Adrenal gland (tissue), 9 donors: ENCODE measurements at regions not wholly inside any gene's neighbourhood (a gene's known extent, or its start where the extent isn't known, plus 50 kb on each side); places are given as distances from the start of the nearest gene placed in this dataset.

Experiments used
- DNase-seq, 7 donors: peaks; one replicate each; pipeline ENCODE4 v3.0.0-alpha.2; 2019 to 2020
- H3K27ac ChIP-seq, 5 donors: fragments of 200-600 bp; sonication (generic) in 4 of 5; 1 replicate in 3 of 5; 2 replicates in 2 of 5; pipeline versions ENCODE4 v1.5.1 to v1.8.0; 2016 to 2020; ENCODE audit warnings: mild to moderate bottlenecking in 1 of 5
- H3K27me3 ChIP-seq: fragments of 200-600 bp; 2 replicates; pipeline ENCODE4 v1.8.0; 2021
- H3K36me3 ChIP-seq, 2 donors: fragments of 200-600 bp; replicated peaks in 1 of 2; 1 replicate in 1 of 2; 2 replicates in 1 of 2; pipeline versions ENCODE4 v1.5.1 to v1.8.0; 2018 to 2022
- H3K4me1 ChIP-seq, 2 donors: fragments of 200-600 bp; replicated peaks in 1 of 2; 1 replicate in 1 of 2; 2 replicates in 1 of 2; pipeline versions ENCODE4 v1.5.1 to v1.8.0; 2018 to 2021
- H3K4me3 ChIP-seq, 4 donors: fragments of 200-600 bp; sonication (generic) in 3 of 4; one replicate each; pipeline ENCODE4 v1.5.1; 2016 to 2018
- H3K9me3 ChIP-seq, 3 donors: fragments of 200-600 bp; sonication (generic) in 1 of 3; replicated peaks in 1 of 3; 1 replicate in 2 of 3; 2 replicates in 1 of 3; pipeline versions ENCODE4 v1.5.1 to v1.8.0; 2016 to 2021
- POLR2A ChIP-seq, 2 donors: fragments of 450-650 bp; IDR thresholded peaks; one replicate each; pipeline ENCODE4 v1.6.1; 2017; ENCODE audit warnings: antibody characterized with exemption in 2 of 2, mild to moderate bottlenecking in 2 of 2, moderate library complexity in 1 of 2
- WGBS, 4 donors: extraction: QIAGEN DNeasy Blood & Tissue Kit in 2 of 4; methylation state at CpG; one replicate each; pipeline versions ENCODE4 v1.1.5 to v1.1.7; 2013 to 2017; 5-methylcytosine and 5-hydroxymethylcytosine counted together
- intact Hi-C, 2 donors: fragments of 100-400 bp; cut with DNase I; formaldehyde crosslinking; loops; one replicate each; pipeline versions ENCODE4 v1.14.1 to v1.15.0; 2022 to 2023
- TF ChIP-seq, protein P1 (sequence below), 6 experiments: fragments of 450-650 bp in 4 of 6; fragments of 200-600 bp in 2 of 6; sonication (generic) in 1 of 6; IDR thresholded peaks; 1 replicate in 5 of 6; 2 replicates in 1 of 6; pipeline versions ENCODE4 v1.5.1 to v1.8.0; 2016 to 2021; ENCODE audit warnings: antibody characterized with exemption in 6 of 6, mild to moderate bottlenecking in 2 of 6, moderate library complexity in 1 of 6
- donor health status: healthy with polysubstance abuse.
- donor health status: Bipolar disorder and iron deficiency.
- donor health status: DM: yes; HTN: yes; CAD: no.
- donor health status: DM: no; HTN: no; CAD: no.
- donor health status: DM: no; HTN: no; CAD: no.

DNA sequence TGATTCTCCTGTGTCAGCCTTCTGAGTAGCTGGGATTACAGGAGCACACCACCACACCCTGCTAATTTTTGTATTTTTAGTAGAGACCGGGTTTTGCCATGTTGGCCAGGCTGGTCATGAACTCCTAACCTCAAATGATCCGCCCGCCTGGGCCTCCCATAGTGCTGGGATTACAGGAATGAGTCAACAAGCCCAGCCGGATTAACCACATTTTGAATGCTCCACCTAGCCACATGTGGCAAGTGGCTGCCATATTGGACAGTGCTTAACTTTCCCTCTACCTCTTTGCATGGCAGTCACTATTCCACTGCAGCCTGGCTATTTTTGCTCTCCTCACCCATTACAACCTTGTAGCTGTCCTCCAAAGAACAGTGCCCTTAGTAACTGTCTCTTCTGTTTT lies 160.1 kb downstream of the GATA3 start:
- Histone ChIP-seq H3K36me3 (no peaks in the 10 kb centered on the region), H3K4me3 (no peak overlapping the region), H3K27ac (no peak overlapping the region), H3K27me3 (no peaks in the 10 kb centered on the region), H3K4me1 (no peaks in the 10 kb centered on the region), H3K9me3 (no peaks in the 10 kb centered on the region)
- 84 to 93% (median 89%) methylated on average over 4 of the region's 4 CpGs for WGBS, 4 donors
- intact Hi-C loops = no loop called here
- TF ChIP-seq, protein P1, sequence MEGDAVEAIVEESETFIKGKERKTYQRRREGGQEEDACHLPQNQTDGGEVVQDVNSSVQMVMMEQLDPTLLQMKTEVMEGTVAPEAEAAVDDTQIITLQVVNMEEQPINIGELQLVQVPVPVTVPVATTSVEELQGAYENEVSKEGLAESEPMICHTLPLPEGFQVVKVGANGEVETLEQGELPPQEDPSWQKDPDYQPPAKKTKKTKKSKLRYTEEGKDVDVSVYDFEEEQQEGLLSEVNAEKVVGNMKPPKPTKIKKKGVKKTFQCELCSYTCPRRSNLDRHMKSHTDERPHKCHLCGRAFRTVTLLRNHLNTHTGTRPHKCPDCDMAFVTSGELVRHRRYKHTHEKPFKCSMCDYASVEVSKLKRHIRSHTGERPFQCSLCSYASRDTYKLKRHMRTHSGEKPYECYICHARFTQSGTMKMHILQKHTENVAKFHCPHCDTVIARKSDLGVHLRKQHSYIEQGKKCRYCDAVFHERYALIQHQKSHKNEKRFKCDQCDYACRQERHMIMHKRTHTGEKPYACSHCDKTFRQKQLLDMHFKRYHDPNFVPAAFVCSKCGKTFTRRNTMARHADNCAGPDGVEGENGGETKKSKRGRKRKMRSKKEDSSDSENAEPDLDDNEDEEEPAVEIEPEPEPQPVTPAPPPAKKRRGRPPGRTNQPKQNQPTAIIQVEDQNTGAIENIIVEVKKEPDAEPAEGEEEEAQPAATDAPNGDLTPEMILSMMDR (IDR thresholded peaks at IDR 0.05) = no peak
- TF ChIP-seq POLR2A (IDR thresholded peaks at IDR 0.05) = no peak
- DNase-seq = no peak

DNA sequence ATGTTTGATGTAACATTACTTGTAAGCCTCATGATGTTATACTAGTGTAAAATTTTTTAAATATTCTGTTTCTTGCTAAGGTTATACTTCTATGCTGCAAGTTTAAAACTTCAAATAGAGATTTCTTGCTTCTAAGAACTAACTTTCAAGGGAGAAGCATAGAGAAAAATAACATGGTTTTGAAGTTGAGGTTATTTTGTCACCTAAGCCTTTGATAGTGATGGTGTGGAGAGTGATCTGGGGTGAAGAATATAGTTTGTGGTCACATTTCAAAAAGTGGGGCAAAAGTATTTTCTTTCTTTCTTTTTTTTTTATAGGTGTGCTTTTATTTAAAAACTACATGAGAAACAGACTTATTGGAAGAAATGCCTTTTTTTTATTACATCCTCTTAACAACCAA lies 162.4 kb downstream of the GATA3 start:
- no peaks in the 10 kb centered on the region for H3K4me1 ChIP-seq
- DNase-seq = no peak
- H3K4me3 ChIP-seq = no peak overlapping the region
- H3K27ac ChIP-seq = no peak overlapping the region
- TF ChIP-seq, protein P1 (IDR thresholded peaks at IDR 0.05) = no peak
- TF ChIP-seq POLR2A (IDR thresholded peaks at IDR 0.05) = no peak
- H3K36me3 ChIP-seq = no peaks in the 10 kb centered on the region
- H3K9me3 ChIP-seq = no peaks in the 10 kb centered on the region
- intact Hi-C loops = no loop called here
- no peaks in the 10 kb centered on the region for H3K27me3 ChIP-seq

GRCh38 chr10:8221451-8221850 lies 167.0 kb downstream of the GATA3 start:
- intact Hi-C loops = no loop called here
- no peaks in the 10 kb centered on the region for H3K4me1 ChIP-seq
- no peaks in the 10 kb centered on the region for H3K27me3 ChIP-seq
- WGBS, 4 donors = 36 to 47% (median 38%) methylated on average over 6 of the region's 6 CpGs
- H3K36me3 ChIP-seq = no peaks in the 10 kb centered on the region
- TF ChIP-seq, protein P1 (IDR thresholded peaks at IDR 0.05) = no peak
- TF ChIP-seq POLR2A (IDR thresholded peaks at IDR 0.05) = no peak
- peak in 3 of 7 donors; percentile 19 to 59 (median 21) for DNase-seq
- no peaks in the 10 kb centered on the region for H3K9me3 ChIP-seq
- H3K4me3 ChIP-seq = no peak overlapping the region
- H3K27ac ChIP-seq = no peak overlapping the region

- no peaks in the 10 kb centered on the region for H3K27me3 ChIP-seq
- 75 to 92% (median 82%) methylated on average over 3 to 5 of the region's 5 CpGs for WGBS, 4 donors
- no peak overlapping the region for H3K27ac ChIP-seq
- H3K9me3 ChIP-seq = no peaks in the 10 kb centered on the region
- no peak for TF ChIP-seq POLR2A (IDR thresholded peaks at IDR 0.05)
- TF ChIP-seq, protein P1 (IDR thresholded peaks at IDR 0.05) = no peak
- no peak overlapping the region for H3K4me3 ChIP-seq
- intact Hi-C loops = no loop called here
- no peaks in the 10 kb centered on the region for H3K36me3 ChIP-seq
- no peak for DNase-seq
- H3K4me1 ChIP-seq = no peaks in the 10 kb centered on the region
These were observed 170.1 kb downstream of the GATA3 start for GRCh38 chr10:8224591-8224990.
